NCI-H2107 treated with DMSO at 0.1 percent for 48 hours (cell line): ENCODE measurements at regions not wholly inside any gene's neighbourhood (a gene's known extent, or its start where the extent isn't known, plus 50 kb on each side); places are given as distances from the start of the nearest gene placed in this dataset.
"Not testable (repeated sequence)": the region's sequence is repeated elsewhere in the genome, so short reads cannot be mapped to it uniquely, and the experiment has no call there.

Source experiments
- DNase-seq: peaks from one replicate; lab custom pipeline; 2025; ENCODE audit not compliant: unreplicated experiment; lab: John Stamatoyannopoulos, UW

GRCh38 chr7:32765185-32765584 is 126.4 kb downstream of the KBTBD2 start:
- DNase-seq = no peak

DNA sequence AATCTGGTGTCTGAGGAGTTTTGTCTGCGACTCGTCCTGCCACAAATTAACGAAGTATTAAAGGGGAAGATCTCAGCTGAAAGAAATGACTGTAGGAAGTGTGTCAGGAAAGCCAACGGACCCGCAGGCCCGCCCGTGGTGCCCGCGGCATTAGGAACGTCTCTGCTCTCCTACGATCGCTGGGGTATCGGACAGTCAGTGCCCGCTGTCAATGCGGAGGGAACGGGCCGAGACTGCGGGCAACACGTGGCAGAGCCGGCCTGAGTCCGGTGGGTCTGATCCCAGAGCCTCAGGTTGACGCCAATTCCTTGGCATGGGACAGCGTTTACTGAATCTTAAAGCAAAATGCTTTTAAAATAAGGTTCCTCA is 128.7 kb downstream of the KBTBD2 start:
- DNase-seq = no peak

DNA sequence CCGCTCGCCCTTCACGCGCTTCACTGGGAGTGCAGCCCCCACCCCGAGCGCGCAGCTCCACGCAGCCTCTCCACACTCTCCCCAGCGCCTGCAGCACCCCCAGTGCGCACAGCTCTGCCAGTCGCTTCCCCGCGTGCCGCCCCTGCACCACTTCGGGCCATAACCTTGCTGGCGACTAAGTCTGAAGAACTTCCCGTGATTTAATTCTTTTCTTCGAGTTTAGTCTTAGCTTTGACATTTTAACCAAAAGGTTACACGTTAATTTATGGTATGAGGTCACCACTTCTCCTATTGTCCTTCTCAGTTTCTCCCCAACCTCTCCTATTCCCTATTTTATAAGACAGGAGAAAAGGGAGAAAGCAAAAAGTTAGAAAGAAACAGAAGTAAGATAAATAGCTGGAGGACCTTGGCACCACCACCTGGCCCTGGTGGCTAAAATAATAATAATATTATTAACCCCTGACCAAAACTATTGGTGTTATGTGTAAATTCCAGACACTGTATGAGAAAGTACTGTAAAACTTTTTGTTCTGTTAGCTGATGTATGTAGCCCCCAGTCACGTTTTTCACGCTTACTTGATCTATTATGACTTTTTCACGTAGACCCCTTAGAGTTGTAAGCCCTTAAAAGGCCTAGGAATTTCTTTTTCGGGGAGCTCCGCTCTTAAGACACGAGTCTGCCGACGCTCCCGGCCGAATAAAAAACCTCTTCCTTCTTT is 129.2 kb downstream of the KBTBD2 start:
- DNase-seq = not testable (repeated sequence)

- DNase-seq = no peak
Measured at GRCh38 chr7:32761451-32762205, 129.9 kb downstream of the KBTBD2 start.

GRCh38 chr7:32760755-32761154 is 130.8 kb downstream of the KBTBD2 start:
- not testable (repeated sequence) for DNase-seq

- not testable (repeated sequence) for DNase-seq
Measured at GRCh38 chr7:32759859-32760258, 131.7 kb downstream of the KBTBD2 start.

DNA sequence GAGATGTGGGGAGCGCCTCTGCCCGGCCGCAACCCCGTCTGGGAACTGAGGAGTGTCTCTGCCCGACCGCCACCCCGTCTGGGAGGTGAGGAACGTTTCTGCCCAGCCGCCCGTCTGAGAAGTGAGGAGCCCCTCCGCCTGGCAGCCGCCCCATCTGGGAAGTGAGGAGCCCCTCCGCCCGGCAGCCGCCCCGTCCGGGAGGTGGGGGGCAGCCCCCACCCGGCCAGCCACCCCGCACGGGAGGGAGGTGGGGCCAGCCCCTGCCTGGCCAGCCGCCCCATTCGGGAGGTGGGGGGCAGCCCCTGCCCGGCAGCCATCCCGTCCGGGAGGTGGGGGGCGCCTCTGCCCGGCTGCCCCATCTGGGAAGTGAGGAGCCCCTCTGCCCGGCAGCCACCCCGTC is 137.7 kb downstream of the KBTBD2 start:
- not testable (repeated sequence) for DNase-seq

DNA sequence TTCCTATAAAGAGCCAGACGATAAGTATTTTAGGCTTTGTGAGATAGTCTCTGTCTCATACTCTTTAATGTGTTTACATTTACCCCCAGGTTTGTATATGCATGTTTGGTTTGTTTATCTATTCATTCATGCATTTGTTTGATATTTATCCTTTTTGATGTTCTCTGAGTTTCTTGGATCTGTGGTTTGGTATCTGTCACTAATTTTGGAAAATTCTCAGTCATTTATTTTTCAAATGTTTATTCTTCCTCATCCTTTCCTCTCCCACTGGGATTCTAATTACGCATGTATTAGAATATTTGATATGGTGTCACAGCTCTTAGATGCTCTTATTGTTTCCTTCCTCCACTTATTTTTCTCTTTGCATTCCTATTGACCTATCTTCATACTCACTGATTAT is 143.2 kb downstream of the KBTBD2 start:
- not testable (repeated sequence) for DNase-seq

DNA sequence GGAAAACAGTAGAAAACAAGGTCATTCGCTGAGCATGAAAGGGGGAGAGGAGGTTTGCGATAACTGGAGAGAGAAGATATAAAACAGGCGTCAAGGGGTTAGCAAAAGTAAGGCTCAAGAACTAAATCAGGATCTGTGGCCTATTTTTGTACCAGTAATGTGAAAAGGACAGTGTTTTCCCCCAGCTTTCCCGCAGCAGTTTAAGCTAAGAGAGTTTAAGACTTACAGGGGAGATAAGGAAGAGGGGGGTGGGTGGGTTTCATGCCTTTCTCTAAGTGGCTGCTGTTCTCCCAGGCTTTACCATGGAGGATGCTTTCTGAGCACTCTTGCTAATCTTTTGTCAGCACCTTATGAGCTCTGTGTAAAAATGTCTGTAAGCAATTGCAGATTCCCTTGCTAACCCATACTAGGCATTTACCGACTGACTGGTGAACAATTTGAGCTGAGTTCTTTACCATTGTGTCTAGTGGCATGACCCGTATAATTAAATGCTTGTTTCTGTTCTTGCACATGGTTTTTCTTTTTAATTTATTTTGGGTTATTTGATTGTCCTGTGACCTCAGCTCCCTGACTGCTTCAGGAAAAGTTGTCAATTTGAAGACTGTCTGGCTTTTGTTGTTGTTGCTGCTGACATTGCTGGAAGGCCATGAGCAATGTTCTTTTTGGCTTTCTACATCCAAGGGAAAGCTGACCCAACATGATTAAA is 144.0 kb downstream of the KBTBD2 start:
- DNase-seq = not testable (repeated sequence)

DNA sequence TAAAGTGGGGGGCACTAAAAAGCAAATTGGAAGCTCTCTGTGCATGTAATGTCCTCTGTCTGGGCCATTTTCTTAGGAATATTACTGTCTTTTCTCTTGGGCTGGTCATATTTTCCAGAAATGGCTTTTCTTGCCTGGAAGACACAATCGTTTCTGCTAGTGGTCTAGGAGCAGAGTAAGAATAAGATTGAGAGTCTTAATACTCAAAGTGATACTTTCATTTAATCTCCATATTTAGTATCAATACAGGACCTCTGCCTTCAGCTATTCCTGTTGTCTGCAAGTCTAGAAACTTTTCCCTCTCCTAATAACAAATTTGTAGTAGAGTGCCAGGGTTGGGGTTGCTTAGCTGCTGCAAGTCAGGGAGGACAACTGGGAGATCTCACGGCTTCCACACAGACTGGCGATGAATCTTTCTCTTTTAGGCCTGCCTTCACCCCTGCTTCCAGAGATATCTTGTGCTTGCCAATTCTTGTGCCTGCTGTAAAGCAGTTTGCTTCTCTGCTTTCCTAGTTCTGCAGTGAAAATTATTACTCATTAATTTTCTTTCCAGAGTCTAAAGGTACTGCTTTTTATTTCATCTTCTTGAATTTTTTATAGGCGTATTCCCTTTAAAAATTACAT is 149.6 kb downstream of the KBTBD2 start:
- not testable (repeated sequence) for DNase-seq

DNA sequence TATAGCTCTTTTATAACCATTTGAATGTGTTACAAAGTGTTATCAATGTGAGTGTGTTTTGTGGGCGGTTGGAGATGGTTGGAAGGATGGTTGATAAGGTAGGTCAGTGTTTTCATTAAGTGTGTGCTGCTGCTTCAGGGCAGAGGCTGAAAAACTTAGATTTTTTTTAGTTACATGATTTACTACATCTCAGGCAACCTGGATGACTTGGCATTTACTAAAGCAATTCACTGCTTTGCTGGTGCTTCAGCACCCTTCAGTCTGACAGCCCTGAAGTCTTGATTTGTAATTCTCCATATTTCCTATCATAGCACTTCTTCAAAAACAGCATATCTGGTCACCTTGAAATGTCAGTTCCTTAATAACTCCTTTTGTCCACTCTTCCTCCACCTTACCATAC is 151.8 kb downstream of the KBTBD2 start:
- not testable (repeated sequence) for DNase-seq

DNA sequence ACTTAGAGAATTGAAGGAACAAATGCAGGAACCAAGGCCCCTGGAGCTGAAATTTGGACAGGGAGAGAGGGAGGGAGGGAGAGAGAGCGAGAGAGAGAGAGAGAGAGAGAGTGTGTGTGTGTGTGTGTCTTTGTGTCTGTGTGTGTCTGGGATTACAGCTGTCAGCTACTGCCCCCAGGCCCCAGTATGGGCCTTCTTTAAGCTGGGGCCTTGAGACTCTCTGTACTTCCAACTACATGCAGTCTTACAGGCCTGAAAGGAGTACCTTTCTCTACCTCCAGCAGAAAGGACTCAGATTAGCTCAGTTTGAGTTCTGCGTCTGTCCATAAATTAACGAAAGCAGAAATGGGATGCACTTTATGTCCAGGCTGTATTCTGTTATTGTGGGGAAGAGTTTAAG is 153.2 kb downstream of the KBTBD2 start:
- not testable (repeated sequence) for DNase-seq

GRCh38 chr7:32732767-32733166 is 158.8 kb downstream of the KBTBD2 start:
- DNase-seq = not testable (repeated sequence)

DNA sequence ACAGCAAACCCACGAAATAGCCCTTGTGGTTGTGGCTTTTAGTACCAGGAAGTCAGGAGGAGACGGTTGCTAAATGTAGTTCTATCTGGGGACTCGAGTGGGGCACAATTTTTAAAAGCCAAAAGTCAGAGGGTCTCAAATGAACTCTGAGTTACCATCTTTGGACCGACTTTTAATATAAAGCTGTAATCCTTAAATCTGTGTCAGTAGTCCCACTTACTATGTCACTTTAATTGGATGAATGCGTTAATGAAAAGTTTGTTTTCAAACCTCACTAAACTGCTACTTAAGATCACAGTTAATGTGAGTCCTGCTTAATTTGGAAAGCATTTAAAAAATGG is 162.3 kb downstream of the KBTBD2 start:
- DNase-seq = peak; percentile 2

DNA sequence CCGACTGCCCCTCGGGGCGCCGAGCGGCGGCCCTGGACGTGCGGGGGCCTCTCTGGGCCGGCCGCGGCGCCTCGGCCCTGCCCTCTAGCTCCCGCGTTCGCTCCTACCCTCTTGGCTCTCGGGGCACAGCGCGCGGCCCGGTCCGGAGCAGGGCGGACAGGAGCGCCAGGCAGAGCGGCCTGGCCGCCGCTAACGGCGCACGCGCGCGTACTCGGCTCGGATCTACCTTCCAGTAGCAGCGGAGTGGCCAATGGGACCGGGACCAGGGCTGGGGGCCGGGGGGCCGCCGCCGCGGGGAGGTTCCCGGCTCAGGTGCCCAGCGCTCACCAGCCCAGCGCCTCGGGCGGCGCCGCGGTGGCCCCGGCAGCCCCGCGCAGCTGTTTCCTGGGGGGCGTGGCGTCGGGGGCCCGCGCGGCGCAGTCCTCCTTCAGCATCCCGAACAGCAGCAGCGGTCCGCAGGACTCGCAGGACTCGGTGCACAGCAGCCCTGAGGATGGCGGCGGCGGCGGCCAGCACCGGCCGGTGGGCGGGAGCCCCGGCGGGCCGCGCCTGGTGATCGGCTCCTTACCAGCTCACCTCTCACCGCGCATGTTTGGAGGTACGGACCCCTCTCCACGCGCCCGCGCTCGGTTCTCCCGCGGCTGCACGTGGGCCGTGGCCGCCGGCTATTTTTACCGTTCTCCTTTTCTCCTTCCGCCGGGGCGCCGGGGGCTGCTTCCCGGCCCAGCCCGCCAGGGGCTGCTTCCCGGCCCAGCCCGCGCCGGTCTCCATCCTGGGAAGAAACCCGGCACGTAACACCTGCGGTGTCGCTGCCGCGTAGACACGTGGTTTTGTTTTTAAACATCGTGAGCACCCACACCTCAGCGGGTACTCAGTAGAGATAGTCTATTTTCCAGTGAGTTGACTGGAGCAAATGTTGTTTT is 162.9 kb downstream of the KBTBD2 start:
- DNase-seq = peak; percentile 38

- peak; percentile 37 for DNase-seq
Measured at GRCh38 chr7:32727483-32728411, 163.8 kb downstream of the KBTBD2 start.

- not testable (repeated sequence) for DNase-seq
Measured at GRCh38 chr7:32722837-32723236, 168.7 kb downstream of the KBTBD2 start.

DNA sequence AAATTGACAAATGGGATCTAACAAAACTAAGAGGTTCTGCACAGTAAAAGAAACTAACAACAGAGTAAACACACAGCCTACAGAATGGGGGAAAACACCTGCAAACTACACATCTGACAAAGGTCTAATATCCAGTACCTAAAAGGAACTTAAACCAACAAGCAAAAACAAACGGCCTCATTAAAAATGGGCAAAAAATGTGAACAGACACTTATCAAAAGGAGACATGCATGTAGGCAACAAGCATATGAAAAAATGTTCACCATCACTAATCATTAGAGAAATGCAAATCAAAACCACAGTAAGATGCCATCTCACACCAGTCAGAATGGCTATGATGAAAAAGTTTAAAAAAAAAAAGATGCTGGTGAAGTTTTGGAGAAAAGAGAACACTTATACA is 197.4 kb downstream of the KBTBD2 start:
- DNase-seq = no peak
